ENCODE measurements at regions not wholly inside any gene's neighbourhood (a gene's known extent, or its start where the extent isn't known, plus 50 kb on each side); places are given as distances from the start of the nearest gene placed in this dataset.

GRCh38 chr10:108034829-108035228 lies 870.3 kb upstream of the SORCS1 start:
- TF ChIP-seq, protein P1, sequence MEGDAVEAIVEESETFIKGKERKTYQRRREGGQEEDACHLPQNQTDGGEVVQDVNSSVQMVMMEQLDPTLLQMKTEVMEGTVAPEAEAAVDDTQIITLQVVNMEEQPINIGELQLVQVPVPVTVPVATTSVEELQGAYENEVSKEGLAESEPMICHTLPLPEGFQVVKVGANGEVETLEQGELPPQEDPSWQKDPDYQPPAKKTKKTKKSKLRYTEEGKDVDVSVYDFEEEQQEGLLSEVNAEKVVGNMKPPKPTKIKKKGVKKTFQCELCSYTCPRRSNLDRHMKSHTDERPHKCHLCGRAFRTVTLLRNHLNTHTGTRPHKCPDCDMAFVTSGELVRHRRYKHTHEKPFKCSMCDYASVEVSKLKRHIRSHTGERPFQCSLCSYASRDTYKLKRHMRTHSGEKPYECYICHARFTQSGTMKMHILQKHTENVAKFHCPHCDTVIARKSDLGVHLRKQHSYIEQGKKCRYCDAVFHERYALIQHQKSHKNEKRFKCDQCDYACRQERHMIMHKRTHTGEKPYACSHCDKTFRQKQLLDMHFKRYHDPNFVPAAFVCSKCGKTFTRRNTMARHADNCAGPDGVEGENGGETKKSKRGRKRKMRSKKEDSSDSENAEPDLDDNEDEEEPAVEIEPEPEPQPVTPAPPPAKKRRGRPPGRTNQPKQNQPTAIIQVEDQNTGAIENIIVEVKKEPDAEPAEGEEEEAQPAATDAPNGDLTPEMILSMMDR (IDR thresholded peaks at IDR 0.05) = no peak
- TF ChIP-seq EZH2 (IDR thresholded peaks at IDR 0.05; ENCODE audit: borderline replicate concordance, insufficient read depth, low read depth, low read length, poor library complexity, severe bottlenecking) = no peak

Measured in B cell (primary cell).